Colonic mucosa (tissue), 4 donors: ENCODE measurements at regions not wholly inside any gene's neighbourhood (a gene's known extent, or its start where the extent isn't known, plus 50 kb on each side); places are given as distances from the start of the nearest gene placed in this dataset.
"Not testable (repeated sequence)": the region's sequence is repeated elsewhere in the genome, so short reads cannot be mapped to it uniquely, and the experiment has no call there.

Experiments
- DNase-seq: peaks from one replicate; pipeline ENCODE4 v3.0.0-alpha.2; 2020
- H3K27ac ChIP-seq: fragments of 200-600 bp; one replicate; pipeline ENCODE4 v1.8.0; 2021
- H3K27me3 ChIP-seq: fragments of 200-600 bp; one replicate; pipeline ENCODE4 v1.8.0; 2021
- H3K36me3 ChIP-seq: fragments of 200-600 bp; one replicate; pipeline ENCODE4 v1.8.0; 2021
- H3K4me1 ChIP-seq: fragments of 200-600 bp; one replicate; pipeline ENCODE4 v1.8.0; 2021; ENCODE audit warnings: mild to moderate bottlenecking
- H3K4me3 ChIP-seq: fragments of 200-600 bp; one replicate; pipeline ENCODE4 v1.8.0; 2021
- H3K9ac ChIP-seq, 2 donors: one replicate each; pipeline ENCODE4 v1.7.0; 2013; ENCODE audit warnings: control low read depth in 2 of 2, low read depth in 2 of 2, low read length in 2 of 2
- H3K9me3 ChIP-seq: fragments of 200-600 bp; one replicate; pipeline ENCODE4 v1.8.0; 2021
- intact Hi-C: fragments of 100-400 bp; cut with DNase I; formaldehyde crosslinking; loops from one replicate; pipeline ENCODE4 v1.14.1; 2022
- TF ChIP-seq, protein P1 (sequence below): fragments of 200-600 bp; IDR thresholded peaks from one replicate; pipeline ENCODE4 v1.8.0; 2022; ENCODE audit warnings: antibody characterized with exemption, mild to moderate bottlenecking
- donor health status: healthy.
- donor health status: DM: no; HTN: no; CAD: no.
- donor health status: DM: no; HTN: no; CAD: no.

GRCh38 chr14:106393742-106394141 is 867.4 kb downstream of the TMEM121 start:
- no peaks in the 10 kb centered on the region for H3K36me3 ChIP-seq
- no peaks in the 10 kb centered on the region for H3K9me3 ChIP-seq
- H3K27me3 ChIP-seq, result no peaks in the 10 kb centered on the region
- H3K4me1 ChIP-seq, result no peaks in the 10 kb centered on the region
- H3K9ac ChIP-seq, result no peak overlapping the region
- no peak for DNase-seq
- intact Hi-C loops, result no loop called here
- no peak overlapping the region for H3K27ac ChIP-seq
- TF ChIP-seq, protein P1, sequence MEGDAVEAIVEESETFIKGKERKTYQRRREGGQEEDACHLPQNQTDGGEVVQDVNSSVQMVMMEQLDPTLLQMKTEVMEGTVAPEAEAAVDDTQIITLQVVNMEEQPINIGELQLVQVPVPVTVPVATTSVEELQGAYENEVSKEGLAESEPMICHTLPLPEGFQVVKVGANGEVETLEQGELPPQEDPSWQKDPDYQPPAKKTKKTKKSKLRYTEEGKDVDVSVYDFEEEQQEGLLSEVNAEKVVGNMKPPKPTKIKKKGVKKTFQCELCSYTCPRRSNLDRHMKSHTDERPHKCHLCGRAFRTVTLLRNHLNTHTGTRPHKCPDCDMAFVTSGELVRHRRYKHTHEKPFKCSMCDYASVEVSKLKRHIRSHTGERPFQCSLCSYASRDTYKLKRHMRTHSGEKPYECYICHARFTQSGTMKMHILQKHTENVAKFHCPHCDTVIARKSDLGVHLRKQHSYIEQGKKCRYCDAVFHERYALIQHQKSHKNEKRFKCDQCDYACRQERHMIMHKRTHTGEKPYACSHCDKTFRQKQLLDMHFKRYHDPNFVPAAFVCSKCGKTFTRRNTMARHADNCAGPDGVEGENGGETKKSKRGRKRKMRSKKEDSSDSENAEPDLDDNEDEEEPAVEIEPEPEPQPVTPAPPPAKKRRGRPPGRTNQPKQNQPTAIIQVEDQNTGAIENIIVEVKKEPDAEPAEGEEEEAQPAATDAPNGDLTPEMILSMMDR, result no peak
- H3K4me3 ChIP-seq, result no peak overlapping the region

DNA sequence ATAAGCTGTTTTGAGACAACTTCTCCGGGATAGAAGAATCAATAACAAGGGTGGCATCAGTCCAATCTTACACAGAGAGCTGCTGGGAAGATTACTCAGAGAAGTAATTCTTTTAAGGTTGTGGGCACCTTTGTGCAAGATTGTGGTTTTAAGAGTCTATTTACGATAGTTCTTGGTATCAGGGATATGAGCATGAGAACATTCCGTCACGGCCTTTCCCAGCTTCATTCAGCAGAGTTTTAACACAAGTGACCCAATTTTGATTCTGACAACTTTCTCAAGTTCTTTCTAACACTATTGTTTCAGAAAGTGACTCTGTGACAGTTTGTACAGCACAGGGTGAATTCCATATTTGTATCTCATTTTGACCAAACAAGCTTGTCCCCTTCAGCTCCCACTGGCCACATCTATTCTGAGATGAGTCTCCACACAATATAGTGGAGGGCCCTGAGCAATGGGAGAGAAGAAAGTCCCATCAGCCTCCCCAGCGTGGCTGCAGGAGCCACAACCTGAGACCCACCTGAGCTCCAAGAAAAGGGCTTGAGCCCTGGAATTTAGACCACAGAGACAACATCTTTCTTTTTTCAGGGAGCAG is 869.2 kb downstream of the TMEM121 start:
- TF ChIP-seq, protein P1, result no peak
- Histone ChIP-seq H3K27ac (no peak overlapping the region), H3K4me3 (no peak overlapping the region), H3K9ac (no peak overlapping the region), H3K27me3 (no peaks in the 10 kb centered on the region), H3K9me3 (no peaks in the 10 kb centered on the region), H3K4me1 (no peaks in the 10 kb centered on the region), H3K36me3 (no peaks in the 10 kb centered on the region)
- DNase-seq, result no peak
- intact Hi-C loops, result no loop called here

GRCh38 chr14:106396999-106397398 is 870.6 kb downstream of the TMEM121 start:
- H3K27ac ChIP-seq, result no peak overlapping the region
- intact Hi-C loops, result no loop called here

GRCh38 chr14:106398931-106399331 is 872.5 kb downstream of the TMEM121 start:
- H3K27ac ChIP-seq, intact Hi-C loops, H3K27me3 ChIP-seq, H3K9ac ChIP-seq, H3K9me3 ChIP-seq, H3K4me3 ChIP-seq, H3K4me1 ChIP-seq, DNase-seq, H3K36me3 ChIP-seq: not testable (repeated sequence)

More at GRCh38 chr14:106396999-106397398, 870.6 kb downstream of the TMEM121 start:
- H3K9me3 ChIP-seq, result no peaks in the 10 kb centered on the region
- no peaks in the 10 kb centered on the region for H3K27me3 ChIP-seq
- DNase-seq, result no peak
- no peak overlapping the region for H3K9ac ChIP-seq
- TF ChIP-seq, protein P1, result no peak
- H3K36me3 ChIP-seq, result no peaks in the 10 kb centered on the region
- no peak overlapping the region for H3K4me3 ChIP-seq
- H3K4me1 ChIP-seq, result no peaks in the 10 kb centered on the region

DNA sequence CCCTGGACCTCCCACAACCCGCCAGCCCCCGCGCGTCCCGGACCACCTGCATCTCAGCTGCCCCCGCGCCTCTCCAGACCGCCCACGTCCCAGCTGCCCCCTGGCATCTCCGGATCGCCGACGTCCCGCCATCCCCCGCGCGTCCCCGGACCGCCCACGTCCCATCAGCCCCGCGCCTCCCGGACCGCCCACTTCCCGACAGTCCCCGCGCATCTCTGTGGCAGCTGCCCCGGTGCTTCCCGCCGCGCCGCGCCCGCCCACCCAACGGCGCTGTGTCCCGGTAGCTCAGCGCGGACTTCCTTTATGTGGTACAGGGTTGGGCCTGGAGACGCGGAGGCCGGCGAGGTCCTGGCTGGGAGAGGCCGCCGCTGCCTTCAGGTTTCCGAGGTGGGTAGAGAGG is 874.9 kb downstream of the TMEM121 start:
- H3K4me3 ChIP-seq, H3K27ac ChIP-seq, DNase-seq, H3K9me3 ChIP-seq, H3K9ac ChIP-seq, H3K36me3 ChIP-seq, H3K27me3 ChIP-seq, intact Hi-C loops, H3K4me1 ChIP-seq: not testable (repeated sequence)

DNA sequence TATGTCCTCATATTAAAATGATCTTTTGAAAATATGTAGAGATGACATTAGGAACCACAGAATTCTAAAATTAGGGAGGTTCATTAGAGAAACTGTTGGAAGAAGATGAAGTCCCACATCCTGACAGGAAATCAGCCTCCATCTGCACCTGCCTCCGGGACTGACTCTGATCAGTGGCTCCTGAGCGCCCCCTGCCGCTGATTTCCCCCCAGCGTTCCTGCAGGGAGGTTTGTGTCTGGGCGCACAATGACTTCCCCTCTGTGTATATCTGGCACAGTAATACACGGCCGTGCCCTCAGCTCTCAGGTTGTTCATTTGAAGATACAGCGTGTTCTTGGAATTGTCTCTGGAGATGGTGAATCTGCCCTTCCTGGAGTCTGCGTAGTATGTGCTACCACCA is 883.8 kb downstream of the TMEM121 start:
- H3K4me1 ChIP-seq, H3K9me3 ChIP-seq, intact Hi-C loops, H3K27ac ChIP-seq, H3K4me3 ChIP-seq, H3K27me3 ChIP-seq, H3K36me3 ChIP-seq, DNase-seq, H3K9ac ChIP-seq: not testable (repeated sequence)
- TF ChIP-seq, protein P1, result peak; percentile 25
